GM19455 (cell line): ENCODE measurements at regions not wholly inside any gene's neighbourhood (a gene's known extent, or its start where the extent isn't known, plus 50 kb on each side); places are given as distances from the start of the nearest gene placed in this dataset.

Source experiments
- ATAC-seq: cut with Tn5 transposase; IDR thresholded peaks from one replicate; pipeline ENCODE4 v1.9.1; 2021; ENCODE audit not compliant: unreplicated experiment

DNA sequence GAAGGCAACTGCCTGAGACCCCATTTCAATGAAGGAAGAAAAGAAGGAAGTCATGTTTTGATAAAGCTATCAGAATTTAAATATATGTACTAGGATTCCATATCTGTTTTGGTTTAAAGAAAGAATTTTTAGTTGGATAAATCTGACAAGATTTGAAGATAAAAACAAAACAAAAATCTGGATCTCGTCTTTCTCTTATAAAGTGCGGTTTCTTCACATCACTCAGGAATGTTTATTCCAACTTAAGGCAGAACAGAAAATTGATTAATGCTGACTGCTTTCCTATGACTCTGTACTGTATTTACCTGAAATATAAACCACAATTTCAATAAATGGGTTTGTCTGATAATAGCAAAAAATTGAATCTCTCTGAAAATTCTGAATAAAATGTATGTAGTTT, 439.7 kb downstream of the RFPL4B start:
- no peak for ATAC-seq

DNA sequence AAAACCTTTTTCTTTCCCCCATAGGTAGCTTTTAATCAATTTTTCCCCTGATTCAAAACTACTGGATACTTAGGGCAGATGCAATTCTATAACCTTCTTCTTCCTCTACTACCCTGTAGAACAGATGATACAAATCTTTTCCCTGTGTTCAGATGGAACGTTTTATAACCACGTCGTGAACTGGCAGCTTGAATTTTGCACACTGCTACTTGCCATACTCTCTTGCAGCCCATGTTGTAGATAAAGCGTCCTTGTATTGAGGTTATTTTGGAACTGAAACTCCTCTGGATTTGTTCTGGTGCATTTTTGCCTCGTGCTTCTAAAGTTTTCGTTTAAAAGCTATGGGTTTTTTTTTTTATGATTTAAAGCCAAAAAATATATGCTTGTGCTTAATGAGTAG, 440.2 kb downstream of the RFPL4B start:
- ATAC-seq = no peak

DNA sequence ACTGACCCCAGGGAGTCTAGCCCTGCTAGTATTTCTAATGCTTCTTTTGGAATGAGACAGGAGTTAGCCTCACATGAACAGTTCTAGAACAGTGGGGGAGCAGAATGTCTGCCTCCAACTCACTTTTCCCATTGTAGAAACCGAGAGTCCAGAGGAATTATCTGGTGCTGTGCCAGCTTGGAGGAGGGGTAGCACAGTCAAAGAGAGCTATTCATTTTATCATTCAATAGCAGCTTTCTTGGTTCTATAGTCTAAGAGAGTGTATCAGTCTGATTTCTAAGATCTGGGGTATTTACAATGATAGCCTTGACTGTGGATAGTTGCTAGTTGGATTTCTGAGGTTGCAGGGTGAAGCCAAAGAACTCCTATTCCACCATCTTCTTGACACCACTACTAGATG, 448.2 kb downstream of the RFPL4B start:
- ATAC-seq = no peak

DNA sequence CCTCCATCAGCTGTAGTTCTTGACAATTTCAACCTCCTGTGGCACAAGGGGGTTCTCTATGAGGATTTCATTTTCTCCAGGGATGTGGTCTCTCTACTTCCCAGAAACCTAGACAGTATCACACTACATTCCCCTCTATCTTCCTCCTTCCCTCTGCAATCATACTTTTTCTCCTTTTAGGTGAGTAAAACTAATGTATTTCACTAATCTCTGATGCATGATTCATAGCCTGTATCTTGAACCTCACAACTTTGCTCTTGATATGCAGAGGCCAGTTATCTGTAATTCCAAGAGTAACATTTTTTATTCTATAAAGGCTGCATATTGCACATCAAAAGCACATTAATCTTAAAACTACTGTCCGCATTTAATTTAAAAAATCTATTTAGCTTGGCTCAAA, 449.6 kb downstream of the RFPL4B start:
- no peak for ATAC-seq

DNA sequence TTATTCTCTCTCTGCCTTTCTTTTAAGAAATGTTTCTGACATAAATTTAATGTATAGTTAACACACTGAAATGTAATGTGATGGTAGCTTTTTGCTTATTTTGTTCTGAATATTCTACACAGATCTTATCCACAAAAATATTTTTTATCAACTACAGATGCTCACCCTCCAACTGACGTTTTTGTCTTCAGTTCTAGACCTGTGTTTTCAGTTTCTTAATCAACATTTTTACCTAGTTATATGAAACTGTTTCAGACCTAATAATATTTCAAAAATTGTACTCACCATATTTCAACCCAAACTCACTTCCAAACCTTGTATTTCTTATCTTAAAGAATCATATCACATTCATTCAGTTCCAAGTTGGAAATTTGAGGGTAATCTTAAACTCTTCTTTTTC, 452.8 kb downstream of the RFPL4B start:
- ATAC-seq = no peak

DNA sequence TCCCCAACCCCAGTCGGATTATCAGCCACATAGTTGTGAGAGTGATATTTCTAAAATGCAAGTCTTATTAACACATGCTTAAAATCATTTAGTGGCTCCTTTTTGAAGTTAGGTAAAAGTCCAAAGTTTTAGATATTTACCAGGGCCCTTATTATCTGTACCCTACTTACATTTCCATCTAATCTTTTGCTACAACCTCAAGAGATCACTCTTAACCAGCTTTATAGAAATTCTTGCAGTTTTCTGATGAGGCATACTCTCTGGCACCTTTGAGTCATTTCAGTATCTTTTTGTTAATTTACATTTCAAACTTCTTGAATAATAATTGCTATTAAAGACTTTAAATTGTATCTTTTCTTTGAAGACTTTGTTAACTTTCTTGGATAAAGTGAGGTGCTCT, 453.3 kb downstream of the RFPL4B start:
- no peak for ATAC-seq

DNA sequence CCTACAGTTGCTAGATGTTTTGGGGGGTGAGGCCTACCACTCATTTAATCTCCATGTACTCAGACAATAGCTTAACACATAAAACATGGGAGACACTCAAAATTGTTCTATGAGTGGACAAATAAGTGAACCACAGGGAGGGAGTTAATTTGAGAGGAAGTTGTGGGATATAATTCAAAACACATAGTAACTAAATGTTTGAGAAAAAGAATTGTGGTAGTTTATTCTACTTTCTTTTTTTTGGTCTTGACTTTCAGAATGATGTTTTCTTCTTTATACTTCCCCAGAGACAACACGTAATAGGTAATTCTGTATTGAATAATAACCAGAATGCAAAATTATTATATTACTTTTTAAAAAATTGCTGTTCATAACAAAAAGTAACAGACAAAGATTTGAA, 453.8 kb downstream of the RFPL4B start:
- no peak for ATAC-seq

DNA sequence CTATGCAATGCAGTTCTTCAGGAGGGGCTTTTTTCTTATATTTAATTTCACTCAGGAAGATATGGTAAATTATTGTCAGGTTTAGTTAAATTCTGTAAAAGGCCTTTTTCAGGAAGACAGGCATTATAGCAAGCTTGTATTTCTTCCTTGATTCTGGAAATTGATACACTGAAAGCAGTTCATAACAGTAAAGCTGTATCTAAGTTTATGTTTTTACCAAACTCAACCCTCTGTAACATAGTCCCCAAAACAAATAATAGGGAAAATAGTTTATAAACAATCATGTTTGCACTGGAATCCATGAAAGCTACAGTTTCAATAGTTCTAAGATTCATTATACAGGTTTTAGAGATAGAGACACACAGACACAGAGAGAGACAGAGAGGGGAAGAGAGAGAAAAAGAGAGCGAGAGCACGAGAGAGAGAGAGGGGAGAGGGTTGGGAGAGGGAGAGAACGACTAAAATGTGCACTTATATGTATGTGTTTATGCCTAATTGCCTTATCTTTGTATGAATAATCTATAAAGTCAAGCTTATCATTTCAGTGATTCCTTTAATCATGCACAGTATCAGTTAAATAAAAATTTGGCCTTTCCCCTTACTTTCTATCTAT, 454.4 kb downstream of the RFPL4B start:
- ATAC-seq = no peak

DNA sequence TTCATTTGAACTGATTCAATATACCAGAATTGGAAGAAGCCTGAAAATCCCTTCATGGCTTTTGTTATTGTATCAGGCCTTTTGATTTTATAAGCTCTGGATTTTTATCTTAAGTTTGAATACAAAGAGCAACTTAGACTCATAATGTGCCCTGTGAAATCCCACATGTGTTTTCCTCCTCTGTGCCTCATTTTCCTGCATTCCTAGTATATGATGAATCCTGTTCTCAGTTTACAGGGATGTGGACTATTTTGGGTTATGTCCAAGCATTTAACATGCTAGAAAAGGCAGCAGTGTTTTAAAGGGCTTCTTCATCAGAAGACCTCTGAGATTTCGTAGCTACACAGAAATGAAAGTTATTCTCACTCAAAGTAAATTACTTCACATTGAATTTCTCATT, 455.0 kb downstream of the RFPL4B start:
- no peak for ATAC-seq

DNA sequence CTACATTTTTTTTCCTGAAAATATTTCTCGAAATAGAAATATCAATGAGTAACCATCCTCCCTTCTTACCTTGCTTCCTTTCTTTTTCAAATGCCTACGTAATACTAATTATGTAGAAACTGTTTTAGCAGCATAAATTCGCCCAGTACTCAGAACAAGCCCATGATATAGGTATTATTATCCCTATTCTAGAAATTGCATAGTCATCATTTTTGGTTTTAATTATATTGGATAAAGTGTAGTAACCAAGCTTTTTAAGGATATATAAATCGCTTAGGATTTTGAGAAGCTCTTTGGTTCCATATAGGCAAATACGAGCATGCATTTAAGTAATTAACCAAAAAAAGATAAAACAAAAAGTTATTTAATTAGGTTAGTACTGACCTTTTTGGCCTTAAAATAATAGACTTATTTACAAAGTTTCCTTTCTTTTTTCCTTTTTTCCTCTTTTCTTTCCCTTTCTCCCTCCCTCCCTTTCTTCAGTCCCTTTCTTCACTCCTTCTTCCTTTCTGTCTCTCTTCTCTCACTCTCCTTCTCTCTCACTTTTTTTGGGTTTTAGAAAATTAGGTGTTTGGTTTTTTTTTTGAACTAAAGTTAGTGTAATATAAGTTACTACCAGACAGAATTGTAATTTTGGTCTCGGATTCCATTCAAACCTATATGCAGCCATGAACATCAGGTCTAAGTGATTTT, 457.7 kb downstream of the RFPL4B start:
- ATAC-seq = no peak

DNA sequence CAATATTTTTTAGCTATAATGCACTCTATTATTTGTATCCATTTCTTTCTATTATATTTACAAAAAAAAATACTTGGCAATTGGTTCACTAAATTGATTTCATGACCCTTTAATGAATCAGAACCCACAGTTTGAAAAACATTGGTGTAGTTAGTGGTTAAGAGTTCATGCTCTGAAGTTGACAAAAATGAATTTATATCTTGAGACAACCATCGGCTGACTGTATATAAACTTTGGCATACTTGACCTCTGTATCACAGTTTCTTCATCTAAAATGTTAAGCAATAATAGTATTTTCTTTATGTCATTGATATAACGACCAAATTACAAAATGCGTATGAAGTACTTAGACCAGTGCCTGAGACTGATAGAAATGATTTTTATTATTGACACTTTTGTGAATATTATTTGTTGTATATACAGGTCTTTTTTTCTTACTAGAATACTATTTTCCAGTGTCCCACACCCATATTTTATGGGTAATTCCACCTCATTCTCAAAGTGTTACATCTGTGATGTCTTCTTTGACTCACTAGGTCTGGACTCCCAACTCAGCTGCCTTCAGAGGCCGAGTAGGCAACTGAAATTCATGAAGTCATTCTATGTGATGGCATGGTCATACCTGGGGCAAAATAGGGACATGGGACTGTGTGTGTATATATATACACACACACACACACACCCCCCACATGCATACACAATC, 459.2 kb downstream of the RFPL4B start:
- ATAC-seq = no peak

DNA sequence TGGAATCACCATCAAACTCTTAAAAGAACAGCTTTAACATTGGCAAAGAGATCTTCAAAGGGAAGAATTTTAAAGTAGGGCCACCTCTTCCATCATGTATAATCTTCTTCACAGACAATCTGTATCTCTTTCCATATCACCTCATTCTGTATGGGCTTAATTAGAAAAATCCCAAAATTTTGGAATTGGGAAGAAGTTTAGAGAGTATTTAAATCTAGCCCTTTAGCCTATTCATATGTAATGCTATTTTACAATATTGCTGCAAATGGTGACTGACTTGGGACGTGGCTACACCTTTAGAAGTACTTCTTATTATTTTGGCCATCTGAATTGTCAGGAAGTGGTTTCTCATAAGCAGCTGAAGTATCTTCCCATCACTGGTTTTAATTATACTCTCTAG, 474.3 kb downstream of the RFPL4B start:
- ATAC-seq = no peak

DNA sequence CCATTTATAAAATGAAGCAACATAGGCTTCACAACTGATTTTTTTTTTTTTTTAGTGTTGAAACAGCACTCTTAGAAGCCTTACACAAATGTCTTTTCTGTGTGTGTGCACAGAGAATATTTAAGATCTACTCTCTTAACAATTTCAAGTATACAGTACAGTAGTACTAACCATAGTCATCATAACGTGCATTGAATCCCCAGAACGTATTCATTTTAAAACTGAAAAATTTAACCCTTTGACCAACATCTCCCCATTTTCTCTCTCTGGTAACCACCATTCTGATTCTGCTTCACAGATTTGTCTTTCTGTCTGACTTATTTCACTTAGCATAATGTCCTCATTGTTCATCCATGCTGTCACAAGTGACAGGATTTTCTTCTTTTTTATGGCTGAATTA, 475.6 kb downstream of the RFPL4B start:
- ATAC-seq = no peak

DNA sequence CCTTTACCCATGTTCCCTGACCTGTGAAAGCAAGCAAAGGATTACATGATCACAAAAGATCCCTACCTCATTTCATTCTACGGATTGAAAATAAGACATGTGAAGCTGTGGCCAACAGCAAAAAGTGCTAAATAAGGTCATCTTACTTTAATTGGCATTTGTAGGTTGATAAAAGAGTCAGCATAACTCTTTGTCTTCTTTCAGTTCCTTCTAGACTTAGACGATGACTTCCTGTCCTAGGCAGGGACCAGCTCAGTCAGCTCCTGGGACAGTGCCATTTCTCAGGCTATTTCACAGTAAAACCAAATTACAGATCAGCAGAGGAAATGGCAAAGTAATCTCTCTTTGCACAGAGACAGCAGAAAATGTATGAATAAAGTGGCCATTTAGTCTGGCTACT, 480.7 kb downstream of the RFPL4B start:
- ATAC-seq = peak; percentile 92

DNA sequence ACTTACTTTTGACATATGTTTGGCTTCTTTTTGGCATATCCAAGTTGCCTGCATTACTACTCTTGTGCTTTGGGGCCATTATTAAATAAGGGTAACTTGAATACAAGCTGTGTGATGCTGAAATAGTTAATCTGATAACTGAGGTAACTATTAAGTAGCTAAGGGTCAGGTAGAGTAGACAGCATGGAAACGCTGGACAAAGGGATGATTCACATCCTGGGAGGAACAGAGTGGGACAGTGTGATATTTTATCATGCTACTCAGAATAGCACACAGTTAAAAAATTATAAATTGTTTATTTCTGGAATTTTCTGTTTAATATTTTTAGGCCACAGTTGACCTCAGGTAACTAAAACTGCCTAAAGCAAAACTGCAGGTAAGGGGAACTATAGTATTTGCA, 483.9 kb downstream of the RFPL4B start:
- ATAC-seq = no peak

DNA sequence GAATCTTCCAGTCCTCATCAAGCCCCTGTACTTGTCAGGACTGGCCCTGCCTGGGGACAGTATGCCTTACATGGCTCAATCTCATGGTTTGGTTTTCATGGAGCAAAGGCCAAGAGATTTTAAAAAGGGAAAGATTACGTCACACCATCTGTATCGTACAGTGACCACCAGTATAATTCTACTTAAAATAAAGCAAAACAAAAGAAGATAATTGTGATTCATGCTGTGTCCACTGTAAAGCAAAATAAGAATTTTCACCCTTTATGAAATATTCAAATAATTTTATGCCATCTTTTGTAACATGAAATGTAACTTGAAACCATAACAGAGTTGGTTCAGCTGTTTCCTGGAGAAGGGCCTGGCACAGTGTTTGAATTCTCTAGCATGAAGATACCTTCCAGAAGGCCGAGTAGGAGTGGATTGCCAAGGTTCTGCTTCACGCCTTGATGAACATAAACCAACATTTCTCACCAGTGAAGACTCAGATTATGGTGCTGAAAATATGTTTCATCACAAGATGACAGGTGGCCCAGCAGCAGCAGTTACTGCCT, 486.5 kb downstream of the RFPL4B start:
- ATAC-seq = no peak

DNA sequence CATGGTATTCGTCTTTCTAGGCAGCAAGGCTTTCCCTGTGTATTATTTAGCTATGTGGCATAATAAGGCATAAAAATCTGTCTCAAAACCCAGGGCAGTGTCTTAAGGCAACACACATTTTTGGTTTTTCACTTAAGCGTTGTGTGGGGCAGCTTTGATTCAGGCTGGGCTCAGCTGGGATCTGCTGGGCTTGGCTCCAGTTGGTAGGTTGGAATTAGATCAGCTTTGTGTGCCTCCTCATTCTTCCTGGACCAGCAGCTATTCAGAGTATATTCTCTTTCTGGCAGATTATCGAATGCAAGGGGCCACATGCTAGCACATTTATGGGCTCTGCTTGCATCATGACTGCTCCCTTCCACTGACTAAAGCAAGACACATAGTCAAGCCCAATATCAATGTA, 487.9 kb downstream of the RFPL4B start:
- no peak for ATAC-seq

DNA sequence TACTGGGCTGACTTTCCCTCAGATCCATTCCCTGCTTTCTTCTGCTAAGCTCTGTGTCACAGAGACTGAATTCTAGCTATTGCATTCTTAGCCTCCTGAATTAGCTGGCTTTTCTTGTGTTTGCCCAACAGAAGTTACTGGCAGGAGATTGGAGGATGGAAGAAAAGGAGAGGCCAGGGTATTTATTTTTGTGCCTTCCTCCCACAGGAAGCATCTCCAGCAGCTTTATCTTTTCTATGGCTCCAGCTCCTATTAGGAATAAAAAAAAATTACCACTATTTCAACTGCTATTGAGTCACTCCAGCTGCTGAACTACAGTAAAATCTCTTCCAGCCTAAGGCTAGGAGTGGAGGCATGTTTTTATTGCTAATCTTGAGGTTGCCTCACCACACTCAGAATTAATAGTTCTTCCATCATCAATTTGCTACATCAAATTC, 492.4 kb downstream of the RFPL4B start:
- no peak for ATAC-seq

DNA sequence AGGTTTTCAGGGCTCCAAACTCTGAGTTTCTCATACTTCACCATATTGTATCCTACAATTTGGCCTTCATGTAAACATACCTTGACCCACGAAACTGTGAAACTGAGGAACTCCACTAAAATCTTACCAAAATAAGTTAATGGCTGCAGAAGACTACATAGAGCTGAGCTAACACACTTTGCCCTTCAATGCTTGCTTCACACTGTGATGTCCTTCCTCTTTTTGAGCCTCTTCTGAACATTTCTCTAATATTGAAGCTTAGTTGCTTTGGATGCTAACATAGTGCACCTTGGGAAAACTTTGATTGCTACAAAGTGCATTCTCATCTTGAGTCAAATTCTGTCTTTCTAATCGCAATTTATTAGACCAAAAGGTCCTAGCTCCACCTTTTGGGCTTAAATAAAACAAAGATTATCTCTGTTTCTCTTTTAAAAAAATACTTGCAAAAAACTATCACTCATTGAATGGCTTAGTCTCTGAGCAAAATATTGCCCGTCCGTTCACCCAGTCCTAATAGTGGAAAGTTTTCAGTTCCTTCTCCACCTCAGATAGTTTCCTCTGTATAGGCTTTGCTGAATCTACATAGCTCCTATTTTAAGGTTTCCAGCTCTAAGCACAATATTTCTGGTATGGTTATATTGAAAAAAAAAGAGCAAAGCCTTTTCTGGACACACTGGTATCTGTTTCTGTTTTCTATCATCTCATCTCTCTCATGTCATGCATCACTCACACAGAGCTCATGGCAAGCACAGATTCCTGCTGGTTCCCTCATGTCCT, 494.6 kb downstream of the RFPL4B start:
- peak; percentile 77 for ATAC-seq

DNA sequence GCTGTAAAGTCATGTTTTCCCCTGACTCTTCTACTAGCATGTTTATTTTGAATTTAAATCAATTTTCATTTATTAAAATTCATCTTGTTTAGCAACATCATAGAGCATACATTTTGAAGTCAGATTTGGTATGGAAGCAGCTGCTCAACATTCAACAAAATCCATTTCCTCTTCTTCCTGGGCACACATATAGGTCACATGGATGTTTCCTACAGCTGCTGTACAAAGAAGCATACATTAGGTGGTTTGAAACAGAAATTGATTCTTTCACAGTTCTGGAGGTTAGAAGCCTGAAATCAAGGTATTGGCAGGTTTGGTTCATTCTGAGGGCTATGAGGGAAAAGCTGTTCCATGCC, 495.2 kb downstream of the RFPL4B start:
- peak; percentile 38 for ATAC-seq

DNA sequence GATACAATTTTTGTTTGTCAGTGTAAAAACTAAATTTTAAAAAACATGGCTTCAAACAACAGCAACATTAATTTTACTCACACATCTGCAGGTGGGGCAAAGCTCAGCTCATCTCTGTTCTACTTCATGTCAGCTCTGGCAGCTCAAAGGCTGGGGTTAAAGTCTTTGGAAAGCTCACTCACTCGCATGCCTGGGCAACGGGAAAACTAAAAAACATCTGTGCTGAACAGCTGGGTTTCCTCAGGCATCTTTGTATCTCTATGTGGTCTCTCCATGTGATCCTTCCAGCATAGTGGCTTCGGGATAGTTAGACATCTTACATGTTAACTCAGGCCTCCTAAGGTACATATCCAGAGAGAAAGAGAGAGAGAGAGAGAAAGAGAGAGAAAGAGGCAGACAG, 499.6 kb downstream of the RFPL4B start:
- ATAC-seq = no peak
